Dermis microvascular lymphatic vessel endothelial cell (primary cell): ENCODE measurements at regions not wholly inside any gene's neighbourhood (a gene's known extent, or its start where the extent isn't known, plus 50 kb on each side); places are given as distances from the start of the nearest gene placed in this dataset.
"Not testable (repeated sequence)": the region's sequence is repeated elsewhere in the genome, so short reads cannot be mapped to it uniquely, and the experiment has no call there.

Experiments used
- DNase-seq, 2 donors: peaks; one replicate each; pipeline versions ENCODE4 v3.0.0 to v3.0.0-alpha.2; 2010; ENCODE audit warnings: low read depth in 2 of 2

- DNase-seq, result no peak
These were observed 493.5 kb downstream of the EBF1 start for GRCh38 chr5:158606233-158606632.

- DNase-seq, result no peak
These were observed 496.7 kb downstream of the EBF1 start for GRCh38 chr5:158602981-158603380.

GRCh38 chr5:158601118-158601517, 498.6 kb downstream of the EBF1 start:
- no peak for DNase-seq

GRCh38 chr5:158600679-158601078, 499.0 kb downstream of the EBF1 start:
- no peak for DNase-seq

GRCh38 chr5:158599157-158599556, 500.6 kb downstream of the EBF1 start:
- DNase-seq, result no peak

GRCh38 chr5:158594595-158595242, 505.0 kb downstream of the EBF1 start:
- no peak for DNase-seq

GRCh38 chr5:158593925-158594324, 505.8 kb downstream of the EBF1 start:
- DNase-seq, result no peak

GRCh38 chr5:158591301-158591863, 508.3 kb downstream of the EBF1 start:
- no peak for DNase-seq

GRCh38 chr5:158590746-158591300, 508.9 kb downstream of the EBF1 start:
- no peak for DNase-seq

GRCh38 chr5:158589939-158590338, 509.8 kb downstream of the EBF1 start:
- DNase-seq, result no peak

GRCh38 chr5:158588617-158589016, 511.1 kb downstream of the EBF1 start:
- no peak for DNase-seq

GRCh38 chr5:158586054-158586453, 513.7 kb downstream of the EBF1 start:
- DNase-seq, result no peak

- DNase-seq, result not testable (repeated sequence)
These were observed 517.0 kb downstream of the EBF1 start for GRCh38 chr5:158582669-158583068.

- DNase-seq, result no peak
These were observed 525.9 kb downstream of the EBF1 start for GRCh38 chr5:158573829-158574228.

- DNase-seq, result no peak
These were observed 529.2 kb downstream of the EBF1 start for GRCh38 chr5:158570502-158570901.

- DNase-seq, result no peak
These were observed 530.2 kb downstream of the EBF1 start for GRCh38 chr5:158569534-158569933.

GRCh38 chr5:158565017-158565789, 534.5 kb downstream of the EBF1 start:
- DNase-seq, result no peak

- no peak for DNase-seq
These were observed 535.8 kb downstream of the EBF1 start for GRCh38 chr5:158563760-158564390.

GRCh38 chr5:158561562-158562190, 538.0 kb downstream of the EBF1 start:
- DNase-seq, result no peak

- no peak for DNase-seq
These were observed 539.5 kb downstream of the EBF1 start for GRCh38 chr5:158560170-158560569.

- no peak for DNase-seq
These were observed 540.1 kb downstream of the EBF1 start for GRCh38 chr5:158559643-158560042.

GRCh38 chr5:158559066-158559465, 540.6 kb downstream of the EBF1 start:
- no peak for DNase-seq
